ENCODE measurements at regions not wholly inside any gene's neighbourhood (a gene's known extent, or its start where the extent isn't known, plus 50 kb on each side); places are given as distances from the start of the nearest gene placed in this dataset.

- TF ChIP-seq CTCF (conservative IDR thresholded peaks at IDR 0.05; ENCODE audit: low read depth in 2 of 2) (no peak), EZH2 (IDR thresholded peaks at IDR 0.05; ENCODE audit: low read depth, unreplicated experiment) (no peak), POLR2AphosphoS5 (IDR thresholded peaks at IDR 0.05; ENCODE audit: low read depth) (no peak), JUNB (IDR thresholded peaks at IDR 0.05; ENCODE audit: unreplicated experiment) (no peak), REST (IDR thresholded peaks at IDR 0.05; ENCODE audit: unreplicated experiment) (no peak), EZH2phosphoT487 (IDR thresholded peaks at IDR 0.05; ENCODE audit: unreplicated experiment) (no peak), CREB1 (CRISPR knock-in tag; IDR thresholded peaks at IDR 0.05; ENCODE audit: low read depth) (no peak)
Measured at GRCh38 chr5:30376848-30377247, 816.6 kb upstream of the CDH6 start.

Data from GM23338 (cell line).